K562 (cell line): ENCODE measurements at regions not wholly inside any gene's neighbourhood (a gene's known extent, or its start where the extent isn't known, plus 50 kb on each side); places are given as distances from the start of the nearest gene placed in this dataset.

ENCODE experiments used
- ATF2 ChIP-seq: sonication (generic); formaldehyde crosslinking; IDR thresholded peaks from 2 replicates; pipeline ENCODE4 v1.8.1; 2022; ENCODE audit warnings: missing genetic modification reagents
- CEBPZ ChIP-seq: fragments of 150-350 bp; IDR thresholded peaks from 2 replicates; pipeline ENCODE4 v1.6.1; 2014; ENCODE audit warnings: low read depth, mild to moderate bottlenecking, low read length, borderline replicate concordance
- CTCF ChIP-seq, 3 experiments: IDR thresholded peaks in 2 of 3; conservative IDR thresholded peaks in 1 of 3; 2 replicates each; pipeline ENCODE4 v1.5.1; 2011 to 2012; ENCODE audit warnings: low read length in 3 of 3, mild to moderate bottlenecking in 3 of 3, control low read depth in 2 of 3, improper control_type of control experiment in 1 of 3, inconsistent platforms in 1 of 3, low read depth in 1 of 3, mixed read lengths in 1 of 3, moderate library complexity in 1 of 3; ENCODE audit not compliant: insufficient read depth in 2 of 3
- E2F5 ChIP-seq: sonication (generic); formaldehyde crosslinking; IDR thresholded peaks from 2 replicates; pipeline ENCODE4 v1.8.0; 2022; ENCODE audit warnings: mild to moderate bottlenecking, missing genetic modification reagents
- HCFC1 ChIP-seq: IDR thresholded peaks from 2 replicates; pipeline ENCODE4 v1.6.1; 2012; ENCODE audit warnings: low read depth, low read length, improper control_type of control experiment
- MAFG ChIP-seq: fragments of 450-650 bp; conservative IDR thresholded peaks from 2 replicates; pipeline ENCODE4 v1.6.1; 2016; ENCODE audit warnings: missing genetic modification characterization, missing compliant biosample characterization
- PCBP2 ChIP-seq: fragments of 200-400 bp; formaldehyde crosslinking; IDR thresholded peaks from 2 replicates; pipeline ENCODE4 v1.6.1; 2018; ENCODE audit warnings: low read length, low read depth, mild to moderate bottlenecking, moderate library complexity; ENCODE audit not compliant: poor library complexity, severe bottlenecking
- POLR2A ChIP-seq: fragments of 450-650 bp; conservative IDR thresholded peaks from 2 replicates; pipeline ENCODE4 v1.6.1; 2016
- POLR2AphosphoS5 ChIP-seq: IDR thresholded peaks from 2 replicates; pipeline ENCODE4 v1.6.1; 2011; ENCODE audit warnings: mild to moderate bottlenecking, low read depth, low read length, moderate library complexity; ENCODE audit not compliant: control insufficient read depth, insufficient read depth
- SREBF2 ChIP-seq: sonication (generic); formaldehyde crosslinking; IDR thresholded peaks from 2 replicates; pipeline ENCODE4 v1.4.0; 2020; ENCODE audit warnings: mild to moderate bottlenecking, missing genetic modification reagents
- ZBTB11 ChIP-seq, 3 experiments: fragments of 200-800 bp in 1 of 3; fragments of 250-450 bp in 1 of 3; fragments of 450-650 bp in 1 of 3; sonication (Bioruptor Pico) in 1 of 3; sonication (Bioruptor generic) in 1 of 3; formaldehyde crosslinking in 1 of 3; IDR thresholded peaks; 2 replicates each; pipeline versions ENCODE4 v1.6.1 to v1.8.0; 2016 to 2022; ENCODE audit warnings: mild to moderate bottlenecking in 2 of 3, missing genetic modification characterization in 2 of 3, missing compliant biosample characterization in 1 of 3, moderate library complexity in 1 of 3
- ZC3H11A ChIP-seq: IDR thresholded peaks from 2 replicates; pipeline ENCODE4 v1.6.1; 2012; ENCODE audit warnings: low read depth, low read length, improper control_type of control experiment
- ZNF121 ChIP-seq: sonication (generic); formaldehyde crosslinking; conservative IDR thresholded peaks from 2 replicates; pipeline ENCODE4 v1.8.0; 2022; ENCODE audit warnings: missing genetic modification reagents
- ZNF274 ChIP-seq: IDR thresholded peaks from 2 replicates; pipeline ENCODE4 v1.6.1; 2011; ENCODE audit warnings: low read depth, mild to moderate bottlenecking, low read length, moderate library complexity, borderline replicate concordance

- TF ChIP-seq ZNF121 (CRISPR knock-in tag) (no peak), ZBTB11 (CRISPR knock-in tag; IDR thresholded peaks at IDR 0.05) (no peak), POLR2A (no peak), POLR2AphosphoS5 (no peak), CTCF (IDR thresholded peaks at IDR 0.05 in 2 of 3, conservative IDR thresholded peaks at IDR 0.05 in 1 of 3; ENCODE audit: insufficient read depth in 2 of 3, low read depth in 1 of 3, low read length in 3 of 3) (no peak), ZNF274 (no peak), CEBPZ (no peak), E2F5 (CRISPR knock-in tag) (no peak), PCBP2 (no peak), ATF2 (CRISPR knock-in tag) (no peak), ZC3H11A (no peak), MAFG (tag) (no peak), HCFC1 (no peak), SREBF2 (CRISPR knock-in tag) (no peak)
Measured at GRCh38 chr17:79444198-79444597, 166.7 kb downstream of the RBFOX3 start.
